ENCODE measurements at regions not wholly inside any gene's neighbourhood (a gene's known extent, or its start where the extent isn't known, plus 50 kb on each side); places are given as distances from the start of the nearest gene placed in this dataset.

- TF ChIP-seq CTCF (conservative IDR thresholded peaks at IDR 0.05; ENCODE audit: low read length) (no peak), EZH2phosphoT487 (IDR thresholded peaks at IDR 0.05; ENCODE audit: borderline replicate concordance, low read depth, low read length) (no peak)
Measured at GRCh38 chr4:38582889-38583470, 81.0 kb upstream of the KLF3 start.

Data from OCI-LY7 (cell line).